MM.1S (cell line): ENCODE measurements at regions not wholly inside any gene's neighbourhood (a gene's known extent, or its start where the extent isn't known, plus 50 kb on each side); places are given as distances from the start of the nearest gene placed in this dataset.
A peak's percentile ranks its signal among the peaks of the same experiment; 100 is the strongest.

ENCODE experiments used
- DNase-seq: peaks from one replicate; pipeline ENCODE4 v3.0.0-alpha.2; 2015
- H2AFZ ChIP-seq: fragments of 300-600 bp; sonication (generic); 2 replicates; pipeline ENCODE4 v1.6.0; 2016; ENCODE audit warnings: antibody characterized with exemption, low read length
- H3F3A ChIP-seq: fragments of 300-600 bp; sonication (generic); 2 replicates; pipeline ENCODE4 v1.6.1; 2016; ENCODE audit warnings: mild to moderate bottlenecking, antibody characterized with exemption, low read length, moderate library complexity, mixed read lengths; ENCODE audit not compliant: insufficient read depth
- H3K27ac ChIP-seq: fragments of 300-600 bp; sonication (generic); 2 replicates; pipeline ENCODE4 v1.5.1; 2016; ENCODE audit warnings: mild to moderate bottlenecking, low read length
- H3K27me3 ChIP-seq: fragments of 300-600 bp; sonication (generic); replicated peaks from 2 replicates; pipeline ENCODE4 v1.6.0; 2016; ENCODE audit warnings: low read length; ENCODE audit not compliant: insufficient read depth
- H3K36me3 ChIP-seq: fragments of 300-600 bp; sonication (generic); replicated peaks from 2 replicates; pipeline ENCODE4 v1.6.1; 2016; ENCODE audit warnings: mild to moderate bottlenecking, low read length, mixed read lengths; ENCODE audit not compliant: insufficient read depth
- H3K4me1 ChIP-seq: fragments of 300-600 bp; sonication (generic); 2 replicates; pipeline ENCODE4 v1.6.1; 2016; ENCODE audit warnings: low read length, mixed read lengths
- H3K4me2 ChIP-seq: fragments of 300-600 bp; sonication (generic); 2 replicates; pipeline ENCODE4 v1.6.0; 2016; ENCODE audit warnings: low read depth, low read length
- H3K4me3 ChIP-seq: fragments of 300-600 bp; sonication (generic); 2 replicates; pipeline ENCODE4 v1.5.1; 2016; ENCODE audit warnings: low read length, mixed read lengths
- H3K79me2 ChIP-seq: fragments of 300-600 bp; sonication (generic); 2 replicates; pipeline ENCODE4 v1.6.1; 2016; ENCODE audit warnings: mixed run types, low read length, mixed read lengths
- H3K9ac ChIP-seq: fragments of 300-600 bp; sonication (generic); 2 replicates; pipeline ENCODE4 v1.6.1; 2016; ENCODE audit warnings: low read length, mixed read lengths
- H3K9me2 ChIP-seq: fragments of 300-600 bp; sonication (generic); replicated peaks from 2 replicates; pipeline ENCODE4 v1.6.1; 2016; ENCODE audit warnings: mild to moderate bottlenecking, low read length, mixed read lengths; ENCODE audit not compliant: insufficient read depth
- H3K9me3 ChIP-seq: fragments of 300-600 bp; sonication (generic); replicated peaks from 2 replicates; pipeline ENCODE4 v1.6.1; 2016; ENCODE audit warnings: mild to moderate bottlenecking, low read length, mixed read lengths; ENCODE audit not compliant: insufficient read depth
- H4K20me1 ChIP-seq: fragments of 300-600 bp; sonication (generic); 2 replicates; pipeline ENCODE4 v1.6.1; 2016; ENCODE audit warnings: mild to moderate bottlenecking, low read length, moderate library complexity, mixed read lengths; ENCODE audit not compliant: insufficient read depth
- EZH2 ChIP-seq: fragments of 300-600 bp; sonication (generic); optimal IDR thresholded peaks from 2 replicates; pipeline ENCODE3; 2017; ENCODE audit warnings: low read depth, mild to moderate bottlenecking, antibody characterized with exemption, low read length, mixed read lengths
- EZH2phosphoT487 ChIP-seq: fragments of 300-600 bp; sonication (generic); IDR thresholded peaks from 2 replicates; pipeline ENCODE4 v1.6.1; 2018; ENCODE audit warnings: antibody characterized with exemption, low read length
- TF ChIP-seq, protein P1 (sequence below): fragments of 300-600 bp; sonication (generic); IDR thresholded peaks from 2 replicates; pipeline ENCODE4 v1.5.1; 2016; ENCODE audit warnings: antibody characterized with exemption, low read length, mixed read lengths

DNA sequence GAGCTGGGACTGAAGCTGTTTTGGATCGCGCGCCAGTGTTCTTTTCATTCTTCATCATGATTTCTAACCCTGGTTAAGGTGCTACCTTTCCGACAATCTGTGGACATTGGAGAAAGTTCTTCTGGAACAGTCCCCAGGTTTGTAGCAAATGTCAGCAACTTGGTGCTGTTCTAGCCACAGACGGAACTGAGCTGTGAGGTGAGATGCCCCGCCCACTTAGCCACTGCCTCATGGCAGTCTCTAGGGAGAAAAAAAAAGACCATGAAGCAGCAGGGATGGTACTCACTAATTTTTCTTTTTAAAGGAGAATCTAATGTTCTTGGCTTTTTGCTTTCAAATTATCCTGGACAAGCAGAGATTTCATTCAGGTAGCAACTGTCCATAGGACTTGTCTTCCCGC is 72.1 kb upstream of the STK32A start:
- no peaks in the 10 kb centered on the region for H3K4me1 ChIP-seq
- no peak overlapping the region for H3K27ac ChIP-seq
- H3K27me3 ChIP-seq = no peaks in the 10 kb centered on the region
- no peak overlapping the region for H3K4me3 ChIP-seq
- H2AFZ ChIP-seq = no peak overlapping the region
- no peak for TF ChIP-seq EZH2phosphoT487
- no peak for TF ChIP-seq EZH2
- TF ChIP-seq, protein P1, sequence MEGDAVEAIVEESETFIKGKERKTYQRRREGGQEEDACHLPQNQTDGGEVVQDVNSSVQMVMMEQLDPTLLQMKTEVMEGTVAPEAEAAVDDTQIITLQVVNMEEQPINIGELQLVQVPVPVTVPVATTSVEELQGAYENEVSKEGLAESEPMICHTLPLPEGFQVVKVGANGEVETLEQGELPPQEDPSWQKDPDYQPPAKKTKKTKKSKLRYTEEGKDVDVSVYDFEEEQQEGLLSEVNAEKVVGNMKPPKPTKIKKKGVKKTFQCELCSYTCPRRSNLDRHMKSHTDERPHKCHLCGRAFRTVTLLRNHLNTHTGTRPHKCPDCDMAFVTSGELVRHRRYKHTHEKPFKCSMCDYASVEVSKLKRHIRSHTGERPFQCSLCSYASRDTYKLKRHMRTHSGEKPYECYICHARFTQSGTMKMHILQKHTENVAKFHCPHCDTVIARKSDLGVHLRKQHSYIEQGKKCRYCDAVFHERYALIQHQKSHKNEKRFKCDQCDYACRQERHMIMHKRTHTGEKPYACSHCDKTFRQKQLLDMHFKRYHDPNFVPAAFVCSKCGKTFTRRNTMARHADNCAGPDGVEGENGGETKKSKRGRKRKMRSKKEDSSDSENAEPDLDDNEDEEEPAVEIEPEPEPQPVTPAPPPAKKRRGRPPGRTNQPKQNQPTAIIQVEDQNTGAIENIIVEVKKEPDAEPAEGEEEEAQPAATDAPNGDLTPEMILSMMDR = no peak
- no peaks in the 10 kb centered on the region for H3K9me3 ChIP-seq
- no peaks in the 10 kb centered on the region for H3K36me3 ChIP-seq
- no peaks in the 10 kb centered on the region for H3F3A ChIP-seq
- no peak for DNase-seq
- no peaks in the 10 kb centered on the region for H4K20me1 ChIP-seq
- no peaks in the 10 kb centered on the region for H3K9me2 ChIP-seq
- H3K79me2 ChIP-seq = no peaks in the 10 kb centered on the region
- H3K4me2 ChIP-seq = no peak overlapping the region
- no peak overlapping the region for H3K9ac ChIP-seq

DNA sequence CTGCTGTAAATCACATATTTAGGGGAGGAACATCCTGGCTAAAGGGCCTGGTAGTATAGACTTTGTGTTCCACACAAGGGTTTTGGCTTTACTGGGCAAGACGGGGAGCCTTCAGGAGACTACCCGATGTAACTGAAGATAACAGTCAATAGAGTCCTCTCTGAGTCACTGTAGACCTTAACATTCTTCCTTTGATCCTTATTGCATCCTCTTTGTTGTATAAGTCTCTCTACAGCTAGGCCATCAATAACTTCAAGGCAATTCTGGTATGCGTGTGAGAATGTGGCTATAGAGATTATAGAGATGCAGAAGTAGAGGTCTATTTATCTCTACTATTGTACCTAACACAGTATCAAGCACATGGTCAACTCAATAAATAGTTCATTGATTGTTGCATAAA is 67.3 kb upstream of the STK32A start:
- TF ChIP-seq, protein P1 = no peak
- TF ChIP-seq EZH2phosphoT487 = no peak
- no peak for TF ChIP-seq EZH2
- Histone ChIP-seq H4K20me1 (no peaks in the 10 kb centered on the region), H3K27me3 (no peaks in the 10 kb centered on the region), H3K79me2 (no peaks in the 10 kb centered on the region), H3K4me1 (peaks cover 23% of the 10 kb centered on the region), H3K9me3 (no peaks in the 10 kb centered on the region), H3K27ac (no peak overlapping the region), H3K9me2 (no peaks in the 10 kb centered on the region), H3K9ac (no peak overlapping the region), H3K4me2 (no peak overlapping the region), H3K36me3 (no peaks in the 10 kb centered on the region), H3K4me3 (no peak overlapping the region), H2AFZ (no peak overlapping the region), H3F3A (peaks cover 12% of the 10 kb centered on the region)
- no peak for DNase-seq

DNA sequence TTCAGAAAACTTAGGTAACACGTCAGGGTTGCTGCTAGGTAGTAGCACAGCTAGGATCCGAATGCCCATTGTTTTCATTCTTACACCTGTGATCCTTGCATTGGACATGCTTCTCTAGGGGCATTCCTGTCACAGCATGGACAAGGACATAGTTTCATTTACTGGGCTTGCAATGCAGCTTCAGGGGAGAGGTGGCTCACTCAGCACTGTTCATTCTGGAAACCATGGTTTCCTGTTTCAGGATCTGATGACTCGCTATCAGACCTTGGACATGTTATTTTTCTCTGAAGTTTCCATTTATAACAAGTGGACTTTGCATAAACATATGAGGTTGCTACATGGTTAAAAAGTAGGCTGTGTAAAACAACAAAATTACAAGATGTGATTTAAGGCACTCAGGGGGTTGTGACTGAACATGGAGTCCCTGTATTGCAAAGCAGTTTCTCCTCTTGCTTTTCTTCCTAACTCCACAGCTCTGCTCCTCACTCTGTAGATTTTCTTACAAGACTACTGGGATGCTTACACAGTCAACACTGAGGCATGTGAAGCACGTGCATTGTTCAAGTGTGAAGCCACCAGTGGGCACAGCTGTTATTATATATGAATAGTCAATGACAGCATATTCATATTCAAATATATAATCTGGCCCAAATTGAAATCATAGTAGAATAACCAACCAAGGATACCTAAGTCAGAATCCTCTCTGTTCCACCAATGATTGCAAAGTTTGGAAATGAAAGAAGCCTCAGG is 66.1 kb upstream of the STK32A start:
- Histone ChIP-seq H3K36me3 (no peaks in the 10 kb centered on the region), H3K4me2 (peak overlapping the region; percentile 15), H3K9me3 (no peaks in the 10 kb centered on the region), H3K79me2 (no peaks in the 10 kb centered on the region), H2AFZ (no peak overlapping the region), H3K9ac (no peak overlapping the region), H3K4me1 (peaks cover 23% of the 10 kb centered on the region), H3K27ac (peak overlapping the region; percentile 77; the same call in 1 of the 2 replicates), H3K4me3 (no peak overlapping the region), H3K27me3 (no peaks in the 10 kb centered on the region), H4K20me1 (no peaks in the 10 kb centered on the region), H3K9me2 (no peaks in the 10 kb centered on the region), H3F3A (peaks cover 12% of the 10 kb centered on the region)
- TF ChIP-seq, protein P1 = no peak
- TF ChIP-seq EZH2phosphoT487 (no peak), EZH2 (no peak)
- peak; percentile 9 for DNase-seq
